ENCODE measurements at regions not wholly inside any gene's neighbourhood (a gene's known extent, or its start where the extent isn't known, plus 50 kb on each side); places are given as distances from the start of the nearest gene placed in this dataset.
A peak's percentile ranks its signal among the peaks of the same experiment; 100 is the strongest.

GRCh38 chr4:33422656-33423055 is 2702.5 kb downstream of the PCDH7 start:
- Histone ChIP-seq H3K27me3 (ENCODE audit: control insufficient read depth, insufficient read depth, low read length) (no peaks in the 10 kb centered on the region), H3K4me2 (ENCODE audit: low read length) (peak overlapping the region; percentile 67), H3K27ac (no peak overlapping the region), H2AFZ (no peak overlapping the region), H3K4me3 (ENCODE audit: low read depth, low read length) (peak overlapping the region; percentile 46), H3K79me2 (no peaks in the 10 kb centered on the region), H3K9me3 (ENCODE audit: control insufficient read depth, low read length) (no peaks in the 10 kb centered on the region), H3K9ac (no peak overlapping the region), H3K4me1 (no peaks in the 10 kb centered on the region), H3K36me3 (ENCODE audit: control insufficient read depth, insufficient read depth, low read length) (no peaks in the 10 kb centered on the region)
- no peak for TF ChIP-seq CTCF (IDR thresholded peaks at IDR 0.05)

DNA sequence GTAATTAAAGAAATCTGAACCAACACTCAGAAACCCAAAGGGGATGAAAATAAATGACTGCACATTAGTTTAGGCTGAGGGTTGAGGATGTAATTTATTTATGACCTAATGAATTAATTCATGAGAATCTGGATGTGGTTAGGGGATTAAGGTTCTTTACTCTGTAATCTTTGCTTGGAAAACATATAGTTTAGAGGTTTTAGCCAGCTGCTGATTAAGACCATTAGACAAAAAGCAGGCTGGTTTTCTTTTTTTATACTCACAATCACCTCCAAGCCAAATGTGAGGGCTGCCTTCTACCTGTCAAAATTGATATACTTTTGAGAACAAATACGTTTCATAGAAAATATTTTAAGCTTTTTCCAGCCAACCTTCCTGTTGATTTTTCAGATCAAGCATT is 2705.8 kb downstream of the PCDH7 start:
- TF ChIP-seq CTCF (IDR thresholded peaks at IDR 0.05), result no peak
- Histone ChIP-seq H3K4me1 (no peaks in the 10 kb centered on the region), H3K9me3 (ENCODE audit: control insufficient read depth, low read length) (no peaks in the 10 kb centered on the region), H3K9ac (no peak overlapping the region), H3K27ac (no peak overlapping the region), H3K27me3 (ENCODE audit: control insufficient read depth, insufficient read depth, low read length) (no peaks in the 10 kb centered on the region), H2AFZ (no peak overlapping the region), H3K4me2 (ENCODE audit: low read length) (no peak overlapping the region), H3K36me3 (ENCODE audit: control insufficient read depth, insufficient read depth, low read length) (no peaks in the 10 kb centered on the region), H3K79me2 (no peaks in the 10 kb centered on the region), H3K4me3 (ENCODE audit: low read depth, low read length) (no peak overlapping the region)

- H3K4me2 ChIP-seq (ENCODE audit: low read length), result no peak overlapping the region
- TF ChIP-seq CTCF (IDR thresholded peaks at IDR 0.05), result no peak
- H3K4me1 ChIP-seq, result no peaks in the 10 kb centered on the region
- no peak overlapping the region for H2AFZ ChIP-seq
- no peak overlapping the region for H3K4me3 ChIP-seq (ENCODE audit: low read depth, low read length)
- no peaks in the 10 kb centered on the region for H3K27me3 ChIP-seq (ENCODE audit: control insufficient read depth, insufficient read depth, low read length)
- H3K27ac ChIP-seq, result no peak overlapping the region
- no peaks in the 10 kb centered on the region for H3K9me3 ChIP-seq (ENCODE audit: control insufficient read depth, low read length)
- H3K36me3 ChIP-seq (ENCODE audit: control insufficient read depth, insufficient read depth, low read length), result no peaks in the 10 kb centered on the region
- H3K79me2 ChIP-seq, result no peaks in the 10 kb centered on the region
- H3K9ac ChIP-seq, result no peak overlapping the region
Observed at GRCh38 chr4:33427676-33428075, 2707.5 kb downstream of the PCDH7 start.

DNA sequence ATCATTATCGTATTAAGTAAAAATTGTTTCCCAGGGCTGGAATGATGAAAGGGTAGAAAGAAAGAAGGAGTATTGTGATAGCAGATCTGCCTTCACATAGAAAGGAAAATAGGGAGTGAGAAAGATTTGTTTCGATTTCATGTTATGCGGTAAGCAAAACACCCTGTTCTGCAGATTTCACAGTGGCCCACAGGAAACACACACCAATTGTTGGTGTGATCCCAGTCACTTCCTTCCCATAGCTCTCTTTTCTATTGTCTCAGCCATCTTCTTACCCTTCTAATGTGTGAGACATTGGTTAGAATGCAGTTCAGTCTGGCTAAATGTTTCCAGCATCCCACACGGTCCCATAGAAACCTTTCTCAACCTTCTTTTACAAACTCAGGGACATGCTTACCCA is 2709.8 kb downstream of the PCDH7 start:
- Histone ChIP-seq H3K9ac (no peak overlapping the region), H3K79me2 (no peaks in the 10 kb centered on the region), H3K4me3 (ENCODE audit: low read depth, low read length) (no peak overlapping the region), H3K4me1 (no peaks in the 10 kb centered on the region), H3K27me3 (ENCODE audit: control insufficient read depth, insufficient read depth, low read length) (no peaks in the 10 kb centered on the region), H2AFZ (no peak overlapping the region), H3K9me3 (ENCODE audit: control insufficient read depth, low read length) (no peaks in the 10 kb centered on the region), H3K4me2 (ENCODE audit: low read length) (no peak overlapping the region), H3K27ac (no peak overlapping the region), H3K36me3 (ENCODE audit: control insufficient read depth, insufficient read depth, low read length) (no peaks in the 10 kb centered on the region)
- no peak for TF ChIP-seq CTCF (IDR thresholded peaks at IDR 0.05)

GRCh38 chr4:33437406-33437805 is 2717.2 kb downstream of the PCDH7 start:
- H3K27me3 ChIP-seq (ENCODE audit: control insufficient read depth, insufficient read depth, low read length), result no peaks in the 10 kb centered on the region
- no peaks in the 10 kb centered on the region for H3K36me3 ChIP-seq (ENCODE audit: control insufficient read depth, insufficient read depth, low read length)
- H3K4me2 ChIP-seq (ENCODE audit: low read length), result no peak overlapping the region
- no peak for TF ChIP-seq CTCF (IDR thresholded peaks at IDR 0.05)
- H3K79me2 ChIP-seq, result no peaks in the 10 kb centered on the region
- H2AFZ ChIP-seq, result no peak overlapping the region
- H3K9ac ChIP-seq, result no peak overlapping the region
- H3K9me3 ChIP-seq (ENCODE audit: control insufficient read depth, low read length), result no peaks in the 10 kb centered on the region
- no peak overlapping the region for H3K27ac ChIP-seq
- no peak overlapping the region for H3K4me3 ChIP-seq (ENCODE audit: low read depth, low read length)
- H3K4me1 ChIP-seq, result no peaks in the 10 kb centered on the region
